AG04449 (cell line): ENCODE measurements at regions not wholly inside any gene's neighbourhood (a gene's known extent, or its start where the extent isn't known, plus 50 kb on each side); places are given as distances from the start of the nearest gene placed in this dataset.
"Not testable (repeated sequence)": the region's sequence is repeated elsewhere in the genome, so short reads cannot be mapped to it uniquely, and the experiment has no call there.

Experiments
- CTCF ChIA-PET: fragments of 350-600 bp; formaldehyde crosslinking; extraction: SDS; loops from one replicate; lab custom pipeline; 2021; ENCODE audit warnings: antibody characterized with exemption; lab: Yijun Ruan, JAX
- POLR2A ChIA-PET: fragments of 400-600, 350-600 bp; formaldehyde crosslinking; extraction: SDS; loops from one replicate; lab custom pipeline; 2020; ENCODE audit warnings: antibody characterized with exemption, inconsistent platforms; lab: Yijun Ruan, JAX
- DNase-seq: peaks from one replicate; pipeline ENCODE4 v3.0.0-alpha.2; 2010; ENCODE audit warnings: low read depth, low spot score
- H3K4me3 ChIP-seq: 2 replicates; pipeline ENCODE4 v1.5.1; 2011; ENCODE audit warnings: low read depth, mild to moderate bottlenecking, control low read depth, low read length
- CTCF ChIP-seq: IDR thresholded peaks from one replicate; pipeline ENCODE4 v1.5.1; 2011; ENCODE audit warnings: mild to moderate bottlenecking, moderate library complexity, low read length, control low read depth, inconsistent platforms; ENCODE audit not compliant: insufficient read depth; ENCODE audit errors: missing control alignments

GRCh38 chr3:20931834-20932233 lies 745.8 kb upstream of the SGO1 start:
- ChIA-PET POLR2A (no interaction called here), CTCF (interaction anchor here (4.4 kb wide), 1 partner anchor 420 kb away, joined by 32 read pairs; no protein-coding TSS in a partner anchor)
- DNase-seq: no peak
- no peak overlapping the region for H3K4me3 ChIP-seq
- TF ChIP-seq CTCF: no peak

GRCh38 chr3:20930034-20930433 lies 744.0 kb upstream of the SGO1 start:
- CTCF ChIA-PET: interaction anchor here (0.8 to 4.4 kb wide), 3 partner anchors 413 to 418 kb away, joined by 3 to 32 read pairs (median 3); no protein-coding TSS in a partner anchor
- no peak for DNase-seq
- POLR2A ChIA-PET: no interaction called here
- H3K4me3 ChIP-seq: no peak overlapping the region
- TF ChIP-seq CTCF: peak; percentile 19

- H3K4me3 ChIP-seq: no peak overlapping the region
- no peak for TF ChIP-seq CTCF
- CTCF ChIA-PET: no interaction called here
- POLR2A ChIA-PET: no interaction called here
- DNase-seq: no peak
These were observed 738.8 kb upstream of the SGO1 start for GRCh38 chr3:20924646-20925385.

GRCh38 chr3:20921112-20921511 lies 735.1 kb upstream of the SGO1 start:
- DNase-seq, POLR2A ChIA-PET, H3K4me3 ChIP-seq, CTCF ChIA-PET: not testable (repeated sequence)

- CTCF ChIA-PET: no interaction called here
These were observed 731.1 kb upstream of the SGO1 start for GRCh38 chr3:20916951-20917606.

GRCh38 chr3:20914310-20914709 lies 728.3 kb upstream of the SGO1 start:
- no peak overlapping the region for H3K4me3 ChIP-seq
- DNase-seq: no peak
- no peak for TF ChIP-seq CTCF
- ChIA-PET CTCF (no interaction called here), POLR2A (no interaction called here)

More at GRCh38 chr3:20916951-20917606, 731.1 kb upstream of the SGO1 start:
- TF ChIP-seq CTCF: no peak
- no peak overlapping the region for H3K4me3 ChIP-seq
- no peak for DNase-seq
- POLR2A ChIA-PET: no interaction called here
